Hepatocyte (in vitro differentiated cells): ENCODE measurements at regions not wholly inside any gene's neighbourhood (a gene's known extent, or its start where the extent isn't known, plus 50 kb on each side); places are given as distances from the start of the nearest gene placed in this dataset.

Source experiments
- DNase-seq: peaks from one replicate; pipeline ENCODE4 v3.0.0-alpha.2; 2016; ENCODE audit warnings: low spot score
- H2AFZ ChIP-seq: fragments of 200-600 bp; sonication (generic); 2 replicates; pipeline ENCODE4 v1.6.0; 2016; ENCODE audit warnings: antibody characterized with exemption, mild to moderate bottlenecking
- H3K27ac ChIP-seq: fragments of 200-600 bp; sonication (generic); 2 replicates; pipeline ENCODE4 v1.5.1; 2016; ENCODE audit warnings: mild to moderate bottlenecking
- H3K27me3 ChIP-seq: fragments of 200-600 bp; sonication (generic); 2 replicates; pipeline ENCODE4 v1.6.1; 2016
- H3K36me3 ChIP-seq: fragments of 200-600 bp; sonication (generic); replicated peaks from 2 replicates; pipeline ENCODE4 v1.5.1; 2016; ENCODE audit warnings: low read depth; ENCODE audit not compliant: insufficient read depth
- H3K4me1 ChIP-seq: fragments of 200-600 bp; sonication (generic); 2 replicates; pipeline ENCODE4 v1.5.1; 2016; ENCODE audit warnings: mild to moderate bottlenecking, moderate library complexity; ENCODE audit not compliant: insufficient read depth
- H3K4me2 ChIP-seq: fragments of 200-600 bp; sonication (generic); 2 replicates; pipeline ENCODE4 v1.6.0; 2016
- H3K4me3 ChIP-seq: fragments of 200-600 bp; sonication (generic); 2 replicates; pipeline ENCODE4 v1.5.1; 2016; ENCODE audit warnings: mild to moderate bottlenecking
- H3K79me2 ChIP-seq: fragments of 200-600 bp; sonication (generic); 2 replicates; pipeline ENCODE4 v1.6.0; 2017; ENCODE audit warnings: mild to moderate bottlenecking
- H3K9me2 ChIP-seq: fragments of 200-600 bp; sonication (generic); replicated peaks from 2 replicates; pipeline ENCODE4 v1.6.0; 2017; ENCODE audit warnings: mild to moderate bottlenecking; ENCODE audit not compliant: insufficient read depth
- H3K9me3 ChIP-seq: fragments of 200-600 bp; sonication (generic); 2 replicates; pipeline ENCODE4 v1.5.1; 2016; ENCODE audit warnings: low read depth, mild to moderate bottlenecking
- H4K20me1 ChIP-seq: fragments of 200-600 bp; sonication (generic); 2 replicates; pipeline ENCODE4 v1.6.0; 2016; ENCODE audit warnings: mild to moderate bottlenecking; ENCODE audit not compliant: insufficient read depth, poor library complexity, severe bottlenecking
- EZH2 ChIP-seq: fragments of 200-600 bp; sonication (generic); IDR thresholded peaks from 2 replicates; pipeline ENCODE4 v1.6.1; 2016; ENCODE audit warnings: antibody characterized with exemption, mild to moderate bottlenecking, borderline replicate concordance
- EZH2phosphoT487 ChIP-seq: fragments of 200-600 bp; sonication (generic); IDR thresholded peaks from one replicate; pipeline ENCODE4 v1.6.1; 2018; ENCODE audit warnings: antibody characterized with exemption, mild to moderate bottlenecking, low read depth, moderate library complexity; ENCODE audit not compliant: unreplicated experiment, severe bottlenecking
- WGBS: methylation state at CpG from one replicate; pipeline ENCODE4 v1.1.6; 2016; ENCODE audit warnings: low lambda C conversion rate; ENCODE audit errors: missing lambda C conversion rate; 5-methylcytosine and 5-hydroxymethylcytosine counted together
- TF ChIP-seq, protein P1 (sequence below): fragments of 200-600 bp; sonication (generic); IDR thresholded peaks from 2 replicates; pipeline ENCODE4 v1.5.1; 2016; ENCODE audit warnings: antibody characterized with exemption, mild to moderate bottlenecking; ENCODE audit not compliant: poor library complexity

- Histone ChIP-seq H3K27me3 (no peaks in the 10 kb centered on the region), H3K36me3 (no peaks in the 10 kb centered on the region), H3K9me3 (no peaks in the 10 kb centered on the region), H3K27ac (no peak overlapping the region), H3K4me2 (no peak overlapping the region), H3K4me3 (no peak overlapping the region), H2AFZ (no peak overlapping the region), H3K79me2 (no peaks in the 10 kb centered on the region), H3K4me1 (no peaks in the 10 kb centered on the region), H3K9me2 (no peaks in the 10 kb centered on the region), H4K20me1 (no peaks in the 10 kb centered on the region)
- WGBS: 71% methylated on average over 9 of the region's 9 CpGs
- DNase-seq: no peak
- TF ChIP-seq EZH2phosphoT487 (no peak), EZH2 (no peak)
- TF ChIP-seq, protein P1, sequence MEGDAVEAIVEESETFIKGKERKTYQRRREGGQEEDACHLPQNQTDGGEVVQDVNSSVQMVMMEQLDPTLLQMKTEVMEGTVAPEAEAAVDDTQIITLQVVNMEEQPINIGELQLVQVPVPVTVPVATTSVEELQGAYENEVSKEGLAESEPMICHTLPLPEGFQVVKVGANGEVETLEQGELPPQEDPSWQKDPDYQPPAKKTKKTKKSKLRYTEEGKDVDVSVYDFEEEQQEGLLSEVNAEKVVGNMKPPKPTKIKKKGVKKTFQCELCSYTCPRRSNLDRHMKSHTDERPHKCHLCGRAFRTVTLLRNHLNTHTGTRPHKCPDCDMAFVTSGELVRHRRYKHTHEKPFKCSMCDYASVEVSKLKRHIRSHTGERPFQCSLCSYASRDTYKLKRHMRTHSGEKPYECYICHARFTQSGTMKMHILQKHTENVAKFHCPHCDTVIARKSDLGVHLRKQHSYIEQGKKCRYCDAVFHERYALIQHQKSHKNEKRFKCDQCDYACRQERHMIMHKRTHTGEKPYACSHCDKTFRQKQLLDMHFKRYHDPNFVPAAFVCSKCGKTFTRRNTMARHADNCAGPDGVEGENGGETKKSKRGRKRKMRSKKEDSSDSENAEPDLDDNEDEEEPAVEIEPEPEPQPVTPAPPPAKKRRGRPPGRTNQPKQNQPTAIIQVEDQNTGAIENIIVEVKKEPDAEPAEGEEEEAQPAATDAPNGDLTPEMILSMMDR: no peak
Observed at GRCh38 chr1:5576011-5576672, 416.1 kb downstream of the NPHP4 start.

- no peak overlapping the region for H2AFZ ChIP-seq
- H3K4me1 ChIP-seq: no peaks in the 10 kb centered on the region
- no peaks in the 10 kb centered on the region for H3K9me2 ChIP-seq
- no peaks in the 10 kb centered on the region for H4K20me1 ChIP-seq
- no peak overlapping the region for H3K4me2 ChIP-seq
- no peak for DNase-seq
- H3K4me3 ChIP-seq: no peak overlapping the region
- H3K9me3 ChIP-seq: no peaks in the 10 kb centered on the region
- H3K79me2 ChIP-seq: no peaks in the 10 kb centered on the region
- H3K36me3 ChIP-seq: no peaks in the 10 kb centered on the region
- no peak overlapping the region for H3K27ac ChIP-seq
- no peaks in the 10 kb centered on the region for H3K27me3 ChIP-seq
- 93% methylated on average over 5 of the region's 5 CpGs for WGBS
- TF ChIP-seq, protein P1: no peak
- TF ChIP-seq EZH2: no peak
- no peak for TF ChIP-seq EZH2phosphoT487
Observed at GRCh38 chr1:5575396-5575940, 416.8 kb downstream of the NPHP4 start.

- DNase-seq: no peak
- 77% methylated on average over 4 of the region's 4 CpGs for WGBS
- no peak overlapping the region for H2AFZ ChIP-seq
- no peaks in the 10 kb centered on the region for H3K27me3 ChIP-seq
- no peaks in the 10 kb centered on the region for H4K20me1 ChIP-seq
- no peak overlapping the region for H3K27ac ChIP-seq
- H3K79me2 ChIP-seq: no peaks in the 10 kb centered on the region
- no peaks in the 10 kb centered on the region for H3K36me3 ChIP-seq
- TF ChIP-seq, protein P1: no peak
- TF ChIP-seq EZH2phosphoT487 (no peak), EZH2 (no peak)
- no peaks in the 10 kb centered on the region for H3K9me3 ChIP-seq
- no peak overlapping the region for H3K4me2 ChIP-seq
- H3K4me3 ChIP-seq: no peak overlapping the region
- no peaks in the 10 kb centered on the region for H3K4me1 ChIP-seq
- H3K9me2 ChIP-seq: no peaks in the 10 kb centered on the region
Observed at GRCh38 chr1:5574641-5575040, 417.6 kb downstream of the NPHP4 start.
